K562 (cell line): ENCODE measurements at regions not wholly inside any gene's neighbourhood (a gene's known extent, or its start where the extent isn't known, plus 50 kb on each side); places are given as distances from the start of the nearest gene placed in this dataset.

ENCODE experiments used
- ATAC-seq: fragments of 200-7000 bp; cut with Tn5 transposase; 3 replicates; pipeline ENCODE4 v1.9.1; 2020; ENCODE audit warnings: moderate library complexity
- BruUV-seq: library from RNA; stranded (reverse); fragments of 400-500 nt; replicated peaks from 2 replicates; lab custom pipeline; 2021; lab: Mats Ljungman, UMichigan
- CTCF ChIA-PET: fragments of 300-600 bp; formaldehyde crosslinking; extraction: SDS; loops from one replicate; lab custom pipeline; 2021; ENCODE audit warnings: low intra/inter-chr PET ratio; lab: Yijun Ruan, JAX
- POLR2A ChIA-PET: fragments of 300-600, 350-650 bp; sonication (Branson Sonifier 250); formaldehyde crosslinking; extraction: SDS; loops from one replicate; lab custom pipeline; 2021; ENCODE audit warnings: antibody characterized with exemption, inconsistent platforms; lab: Yijun Ruan, JAX
- DNase-seq, 4 experiments: peaks; one replicate each; pipeline versions ENCODE4 v3.0.0 to v3.0.0-alpha.2; 2011 to 2018; ENCODE audit warnings: low spot score in 3 of 4, mixed read lengths in 3 of 4; ENCODE audit errors: extremely low read depth in 1 of 4
- FAIRE-seq: peaks from 2 replicates; lab custom pipeline; 2011; peaks lifted over from hg19 to GRCh38; lab: Jason Lieb, UNC
- H2AFZ ChIP-seq: 2 replicates; pipeline ENCODE4 v1.6.0; 2011; ENCODE audit warnings: low read depth, low read length, control low read depth, inconsistent platforms
- H3K27ac ChIP-seq: fragments of 200-600 bp; 3 replicates; pipeline ENCODE4 v1.8.0; 2011; ENCODE audit warnings: low read depth, mild to moderate bottlenecking, control low read depth, inconsistent platforms, low read length, moderate library complexity, mixed read lengths; ENCODE audit errors: extremely low read depth
- H3K27me3 ChIP-seq, 2 experiments: fragments of 300-600 bp in 1 of 2; 2 replicates in 1 of 2; 3 replicates in 1 of 2; pipeline versions ENCODE4 v1.6.0 to v1.8.0; 2011; ENCODE audit warnings: inconsistent platforms in 2 of 2, low read length in 2 of 2, mild to moderate bottlenecking in 1 of 2, mixed read lengths in 1 of 2, moderate library complexity in 1 of 2; ENCODE audit not compliant: control insufficient read depth in 2 of 2, insufficient read depth in 2 of 2
- H3K36me3 ChIP-seq: fragments of 300-600 bp; 3 replicates; pipeline ENCODE4 v1.8.0; 2011; ENCODE audit warnings: mild to moderate bottlenecking, low read length, inconsistent platforms; ENCODE audit not compliant: control insufficient read depth, insufficient read depth
- H3K4me1 ChIP-seq, 2 experiments: fragments of 200-600 bp in 1 of 2; replicated peaks in 1 of 2; 2 replicates in 1 of 2; 3 replicates in 1 of 2; pipeline versions ENCODE4 v1.5.1 to v1.8.0; 2011; ENCODE audit warnings: inconsistent platforms in 2 of 2, low read length in 2 of 2, mild to moderate bottlenecking in 1 of 2, mixed read lengths in 1 of 2, moderate library complexity in 1 of 2; ENCODE audit not compliant: control insufficient read depth in 2 of 2, insufficient read depth in 2 of 2
- H3K4me2 ChIP-seq: 2 replicates; pipeline ENCODE4 v1.6.1; 2011; ENCODE audit warnings: low read length, control low read depth, inconsistent platforms, mixed read lengths; ENCODE audit not compliant: insufficient read depth
- H3K4me3 ChIP-seq: fragments of 200-600 bp; sonication (generic), shearing (Covaris generic); 2 replicates; pipeline ENCODE4 v1.5.1; 2016; ENCODE audit warnings: control low read depth, inconsistent platforms
- H3K79me2 ChIP-seq: fragments of 200-600 bp; 3 replicates; pipeline ENCODE4 v1.8.0; 2011; ENCODE audit warnings: low read length, inconsistent platforms; ENCODE audit not compliant: control insufficient read depth, insufficient read depth
- H3K9ac ChIP-seq, 2 experiments: 2 replicates each; pipeline versions ENCODE4 v1.6.0 to v1.6.1; 2011; ENCODE audit warnings: low read depth in 2 of 2, low read length in 2 of 2, control low read depth in 1 of 2, inconsistent platforms in 1 of 2, mild to moderate bottlenecking in 1 of 2, mixed read lengths in 1 of 2; ENCODE audit not compliant: insufficient read depth in 1 of 2
- H3K9me1 ChIP-seq: one replicate; pipeline ENCODE4 v1.6.0; 2011; ENCODE audit warnings: inconsistent platforms, mild to moderate bottlenecking, low read length, moderate library complexity; ENCODE audit not compliant: control insufficient read depth, insufficient read depth
- H3K9me3 ChIP-seq: replicated peaks from 2 replicates; pipeline ENCODE4 v1.5.1; 2011; ENCODE audit warnings: low read depth, low read length, inconsistent platforms; ENCODE audit not compliant: control insufficient read depth, insufficient read depth
- H4K20me1 ChIP-seq: replicated peaks from 2 replicates; pipeline ENCODE4 v1.6.1; 2011; ENCODE audit warnings: low read length, inconsistent platforms, mixed read lengths; ENCODE audit not compliant: control insufficient read depth, insufficient read depth
- ESRRA ChIP-seq: fragments of 450-650 bp; IDR thresholded peaks from 2 replicates; pipeline ENCODE4 v1.6.1; 2014; ENCODE audit warnings: low read depth, mild to moderate bottlenecking, moderate library complexity, borderline replicate concordance
- HNRNPL ChIP-seq: fragments of 200-400 bp; formaldehyde crosslinking; IDR thresholded peaks from 2 replicates; pipeline ENCODE4 v1.6.1; 2017; ENCODE audit warnings: low read depth, mild to moderate bottlenecking, low read length
- HNRNPLL ChIP-seq: fragments of 200-400 bp; formaldehyde crosslinking; IDR thresholded peaks from 2 replicates; pipeline ENCODE4 v1.6.1; 2017; ENCODE audit warnings: low read length, low read depth, mild to moderate bottlenecking; ENCODE audit not compliant: poor library complexity, severe bottlenecking
- IFI16 ChIP-seq: fragments of 250-450 bp; sonication (Bioruptor Pico); IDR thresholded peaks from 2 replicates; pipeline ENCODE4 v2.1.2; 2022; ENCODE audit warnings: mild to moderate bottlenecking, inconsistent platforms
- KDM5B ChIP-seq: fragments of 200-600 bp; sonication (generic); IDR thresholded peaks from 2 replicates; pipeline ENCODE4 v1.6.1; 2012; ENCODE audit warnings: low read depth, mild to moderate bottlenecking, moderate library complexity, low read length, control low read depth, inconsistent platforms; ENCODE audit not compliant: insufficient replicate concordance
- PYGO2 ChIP-seq: fragments of 450-650 bp; IDR thresholded peaks from 2 replicates; pipeline ENCODE4 v1.6.1; 2016; ENCODE audit warnings: mild to moderate bottlenecking, missing genetic modification characterization, moderate library complexity, missing compliant biosample characterization
- RFX5 ChIP-seq: IDR thresholded peaks from 2 replicates; pipeline ENCODE4 v1.6.1; 2011; ENCODE audit warnings: low read depth, mild to moderate bottlenecking, improper control_type of control experiment, low read length
- SAP30 ChIP-seq: fragments of 200-600 bp; sonication (generic); IDR thresholded peaks from 2 replicates; pipeline ENCODE4 v1.6.1; 2012; ENCODE audit warnings: borderline replicate concordance, low read depth, mild to moderate bottlenecking, moderate library complexity, low read length, control low read depth, inconsistent platforms; ENCODE audit not compliant: insufficient read depth, poor library complexity, severe bottlenecking
- TRIM24 ChIP-seq, 2 experiments: fragments of 450-650 bp; IDR thresholded peaks; 2 replicates each; pipeline ENCODE4 v1.6.1; 2016
- ZC3H8 ChIP-seq: fragments of 450-650 bp; IDR thresholded peaks from 2 replicates; pipeline ENCODE4 v1.6.1; 2017
- ZNF23 ChIP-seq: fragments of 250-450 bp; sonication (Bioruptor Pico); IDR thresholded peaks from 2 replicates; pipeline ENCODE4 v1.4.0; 2020; ENCODE audit warnings: mild to moderate bottlenecking
- ZNF609 ChIP-seq: sonication (generic); formaldehyde crosslinking; IDR thresholded peaks from 2 replicates; pipeline ENCODE4 v1.8.1; 2023; ENCODE audit warnings: missing genetic modification reagents, mild to moderate bottlenecking, borderline replicate concordance
- ZNF780A ChIP-seq: fragments of 250-450 bp; sonication (Bioruptor Pico); IDR thresholded peaks from 2 replicates; pipeline ENCODE4 v1.5.0; 2021; ENCODE audit warnings: mild to moderate bottlenecking
- WGBS: fragments of 100-300 bp; shearing (Covaris generic); methylation state at CpG from one replicate; pipeline ENCODE4 v1.1.6; 2016; ENCODE audit warnings: low coverage, mixed read lengths; ENCODE audit not compliant: insufficient coverage; ENCODE audit errors: missing lambda C conversion rate; 5-methylcytosine and 5-hydroxymethylcytosine counted together
- in situ Hi-C: fragments of 300-500 bp; cut with MboI; formaldehyde crosslinking; loops from 4 replicates; pipeline ENCODE4 v1.15.0; 2018; ENCODE audit warnings: inconsistent platforms, mixed read lengths
- intact Hi-C: fragments of 100-400 bp; cut with micrococcal nuclease; formaldehyde crosslinking; loops from 2 replicates; pipeline ENCODE4 v1.14.2; 2022
- TF ChIP-seq, protein P1 (sequence below): fragments of 450-650 bp; conservative IDR thresholded peaks from 2 replicates; pipeline ENCODE4 v1.6.1; 2016; ENCODE audit warnings: missing genetic modification characterization, low read depth, mild to moderate bottlenecking, missing compliant biosample characterization, moderate library complexity
- TF ChIP-seq, protein P2 (sequence below): IDR thresholded peaks from 2 replicates; pipeline ENCODE4 v1.6.1; 2014; ENCODE audit warnings: antibody characterized with exemption

- no peak overlapping the region for H3K4me2 ChIP-seq
- intact Hi-C loops (no loop called here), in situ Hi-C loops (no loop called here)
- ATAC-seq (no peak), DNase-seq (no peak), FAIRE-seq (no peak)
- no peaks in the 10 kb centered on the region for H3K36me3 ChIP-seq
- H3K4me3 ChIP-seq: no peak overlapping the region
- 0% methylated on average over 2 of the region's 2 CpGs for WGBS
- ChIA-PET CTCF (no interaction called here), POLR2A (no interaction called here)
- H2AFZ ChIP-seq: no peak overlapping the region
- no peaks in the 10 kb centered on the region for H3K4me1 ChIP-seq
- H3K9me3 ChIP-seq: no peaks in the 10 kb centered on the region
- H3K79me2 ChIP-seq: no peaks in the 10 kb centered on the region
- no peak overlapping the region for H3K27ac ChIP-seq
- no peaks in the 10 kb centered on the region for H4K20me1 ChIP-seq
- no peak overlapping the region for H3K9ac ChIP-seq
- no TSS peak for BruUV-seq
- no peaks in the 10 kb centered on the region for H3K27me3 ChIP-seq
- no peaks in the 10 kb centered on the region for H3K9me1 ChIP-seq
- TF ChIP-seq KDM5B (no peak), ESRRA (no peak), ZC3H8 (no peak), RFX5 (no peak), ZNF780A (no peak), ZNF609 (no peak), HNRNPL (no peak), SAP30 (no peak), IFI16 (no peak), ZNF23 (CRISPR knock-in tag) (no peak), TRIM24 (IDR thresholded peaks at IDR 0.05) (no peak), PYGO2 (no peak), HNRNPLL (no peak)
- TF ChIP-seq, protein P1, sequence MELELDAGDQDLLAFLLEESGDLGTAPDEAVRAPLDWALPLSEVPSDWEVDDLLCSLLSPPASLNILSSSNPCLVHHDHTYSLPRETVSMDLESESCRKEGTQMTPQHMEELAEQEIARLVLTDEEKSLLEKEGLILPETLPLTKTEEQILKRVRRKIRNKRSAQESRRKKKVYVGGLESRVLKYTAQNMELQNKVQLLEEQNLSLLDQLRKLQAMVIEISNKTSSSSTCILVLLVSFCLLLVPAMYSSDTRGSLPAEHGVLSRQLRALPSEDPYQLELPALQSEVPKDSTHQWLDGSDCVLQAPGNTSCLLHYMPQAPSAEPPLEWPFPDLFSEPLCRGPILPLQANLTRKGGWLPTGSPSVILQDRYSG (tag): no peak
- TF ChIP-seq, protein P2, sequence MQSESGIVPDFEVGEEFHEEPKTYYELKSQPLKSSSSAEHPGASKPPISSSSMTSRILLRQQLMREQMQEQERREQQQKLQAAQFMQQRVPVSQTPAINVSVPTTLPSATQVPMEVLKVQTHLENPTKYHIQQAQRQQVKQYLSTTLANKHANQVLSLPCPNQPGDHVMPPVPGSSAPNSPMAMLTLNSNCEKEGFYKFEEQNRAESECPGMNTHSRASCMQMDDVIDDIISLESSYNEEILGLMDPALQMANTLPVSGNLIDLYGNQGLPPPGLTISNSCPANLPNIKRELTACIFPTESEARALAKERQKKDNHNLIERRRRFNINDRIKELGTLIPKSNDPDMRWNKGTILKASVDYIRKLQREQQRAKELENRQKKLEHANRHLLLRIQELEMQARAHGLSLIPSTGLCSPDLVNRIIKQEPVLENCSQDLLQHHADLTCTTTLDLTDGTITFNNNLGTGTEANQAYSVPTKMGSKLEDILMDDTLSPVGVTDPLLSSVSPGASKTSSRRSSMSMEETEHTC: no peak
Observed at GRCh38 chr13:62643799-62644524, 1228.3 kb upstream of the PCDH20 start.
